GM21786 (cell line): ENCODE measurements at regions not wholly inside any gene's neighbourhood (a gene's known extent, or its start where the extent isn't known, plus 50 kb on each side); places are given as distances from the start of the nearest gene placed in this dataset.

ENCODE experiments used
- ATAC-seq: cut with Tn5 transposase; IDR thresholded peaks from one replicate; pipeline ENCODE4 v1.9.1; 2021; ENCODE audit not compliant: unreplicated experiment

- ATAC-seq = no peak
Observed at GRCh38 chr1:112788054-112788453, 72.9 kb upstream of the PPM1J start.

DNA sequence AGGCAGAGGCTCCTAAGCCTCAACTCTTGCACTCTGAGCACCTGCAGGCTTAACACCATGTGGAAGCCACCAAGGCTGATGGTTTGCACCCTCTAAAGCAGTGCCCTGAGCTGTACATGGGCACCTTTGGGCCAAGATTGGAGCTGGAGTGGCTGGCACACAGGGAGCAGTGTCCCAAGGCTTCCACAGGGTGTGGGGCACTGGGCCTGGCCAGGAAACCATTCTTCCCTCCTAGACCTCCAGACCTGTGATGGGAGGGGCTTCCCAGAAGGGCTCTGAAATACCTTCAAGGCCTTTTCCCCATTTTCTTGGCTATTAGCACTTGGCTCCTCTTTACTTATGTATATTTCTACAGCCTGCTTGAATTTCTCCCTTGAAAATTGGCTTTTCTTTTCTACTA is 67.9 kb upstream of the PPM1J start:
- no peak for ATAC-seq

DNA sequence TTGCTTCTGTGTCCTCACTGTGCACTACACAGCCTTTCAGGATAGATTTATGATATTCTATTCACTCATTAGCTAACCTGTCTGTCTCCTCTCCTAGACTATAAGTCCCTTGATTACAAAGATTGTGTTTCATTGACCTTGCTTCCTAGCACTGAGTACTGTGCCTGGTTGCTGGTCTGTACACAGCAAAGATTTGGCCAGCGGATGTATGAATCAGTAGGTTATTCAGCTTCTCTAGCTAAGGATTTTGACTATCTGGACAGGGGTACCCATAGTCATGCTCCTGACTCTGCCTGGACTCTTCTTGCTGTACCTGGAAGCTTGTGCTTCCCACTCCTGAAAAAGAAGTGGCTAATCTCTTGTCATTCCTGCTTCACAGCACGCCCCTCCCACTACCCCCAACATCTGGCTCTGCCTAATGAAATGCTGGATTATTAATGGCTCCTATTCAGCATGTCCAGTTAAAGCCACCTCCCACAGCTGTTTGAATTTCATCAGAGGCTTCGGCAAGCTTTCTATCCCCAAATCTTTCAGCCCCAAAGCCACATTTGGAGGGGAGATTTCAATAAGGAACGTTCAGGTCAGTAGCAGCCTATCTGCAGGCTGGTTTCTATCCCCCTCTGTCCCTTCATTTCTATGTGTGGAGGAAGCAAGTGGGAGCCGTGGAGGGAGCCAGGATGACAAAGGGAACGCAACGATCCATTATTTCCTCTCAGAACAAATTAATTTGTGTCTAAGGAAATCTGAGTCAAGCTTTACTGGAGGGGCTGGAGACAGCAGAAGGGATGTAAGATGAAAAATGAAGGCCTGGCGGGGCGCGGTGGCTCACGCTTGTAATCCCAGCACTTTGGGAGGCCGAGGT is 64.8 kb upstream of the PPM1J start:
- no peak for ATAC-seq

DNA sequence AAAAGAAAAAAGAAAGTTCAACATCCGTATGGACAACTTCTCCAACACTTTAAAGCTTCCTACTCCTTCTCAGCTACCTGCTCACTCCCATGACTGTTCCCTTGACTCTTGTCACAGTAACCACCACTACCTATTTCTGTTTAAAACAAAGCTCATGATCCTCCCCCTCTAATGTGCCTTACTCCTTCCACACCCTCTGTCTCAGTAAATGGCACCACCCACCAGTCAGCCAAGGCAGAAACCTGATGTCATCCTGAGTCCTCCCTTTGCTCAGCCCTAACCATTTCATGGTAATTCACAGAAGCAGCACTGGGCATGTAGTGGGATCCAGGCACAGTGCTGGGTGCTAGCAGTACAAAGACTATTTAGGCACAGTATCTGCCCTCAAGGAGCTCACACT is 63.0 kb upstream of the PPM1J start:
- ATAC-seq = no peak

DNA sequence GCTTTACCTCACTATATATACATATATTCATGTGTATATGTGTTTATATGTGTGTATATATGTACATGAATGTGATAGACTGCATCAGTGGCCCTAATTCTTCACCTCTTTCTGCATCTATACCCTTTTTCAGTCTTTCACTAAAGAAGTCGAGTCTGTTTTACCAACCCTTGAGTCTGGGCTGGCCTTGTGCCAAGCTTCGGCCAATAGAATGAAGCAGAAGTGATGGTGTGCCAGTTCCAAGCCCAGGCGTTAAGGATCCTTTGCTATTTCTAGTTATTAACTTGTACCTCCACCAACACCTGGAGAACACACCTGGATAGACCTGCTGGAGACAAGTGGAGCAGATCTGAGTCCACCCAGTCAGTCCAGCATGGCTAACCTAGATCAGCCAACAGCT is 61.6 kb upstream of the PPM1J start:
- ATAC-seq = no peak

DNA sequence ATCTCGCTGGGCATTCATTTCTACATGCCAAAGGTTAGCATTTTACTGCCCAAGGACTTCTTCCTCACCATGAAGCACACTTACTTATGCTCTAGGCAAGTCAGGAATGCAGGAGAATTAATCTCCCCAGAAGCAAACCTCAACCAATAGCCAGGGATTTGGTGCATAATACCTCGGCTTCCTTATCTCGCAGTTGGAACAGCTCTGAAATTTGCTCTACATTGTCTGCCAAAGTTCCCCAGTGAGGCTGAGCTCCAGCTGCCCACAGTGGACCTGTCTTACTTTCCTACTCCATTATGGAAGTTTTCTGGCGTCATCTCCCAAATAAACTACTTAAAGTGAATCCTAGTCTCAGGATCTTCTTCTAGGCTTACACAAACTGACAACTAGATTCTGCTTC is 57.6 kb upstream of the PPM1J start:
- no peak for ATAC-seq

DNA sequence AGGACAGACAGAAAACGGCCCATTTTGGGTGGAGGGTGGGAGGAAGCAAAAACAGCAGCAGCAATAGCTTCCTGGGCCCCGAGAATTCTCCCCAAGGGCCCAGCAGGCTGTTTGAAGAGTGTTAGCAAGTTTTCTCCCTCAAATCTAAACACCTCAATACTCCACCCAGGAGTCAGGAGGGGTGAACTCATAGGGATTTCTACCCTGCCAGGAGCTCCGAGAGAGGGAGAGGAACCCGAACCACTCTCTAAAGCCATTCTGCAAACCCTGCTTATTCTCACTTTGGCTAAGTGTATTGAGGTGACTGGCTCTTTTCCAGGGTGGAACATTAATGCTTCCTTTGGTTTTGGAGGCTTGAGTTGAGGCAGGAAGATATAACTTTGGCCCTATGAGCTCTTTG is 55.6 kb upstream of the PPM1J start:
- no peak for ATAC-seq

DNA sequence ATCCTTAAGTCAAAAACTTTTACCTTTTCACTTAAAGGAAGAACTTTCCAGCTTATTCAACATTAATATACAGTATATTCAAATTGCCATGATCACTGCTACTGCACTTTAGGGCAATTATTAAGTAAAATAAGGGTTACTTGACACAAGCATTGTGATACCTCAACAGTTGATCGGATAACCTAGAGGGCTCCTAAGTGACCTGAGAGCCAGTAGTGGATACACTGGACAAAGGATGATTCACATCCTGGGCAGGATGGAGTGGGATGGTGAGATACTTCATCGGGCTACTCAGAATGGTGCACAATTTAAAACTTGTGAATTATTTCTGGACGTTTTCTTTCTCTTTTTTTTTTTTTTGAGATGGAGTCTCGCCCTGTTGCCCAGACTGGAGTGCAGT is 54.5 kb upstream of the PPM1J start:
- ATAC-seq = no peak

GRCh38 chr1:112767646-112768045 is 52.5 kb upstream of the PPM1J start:
- ATAC-seq = no peak
